Hindlimb muscle (tissue), 1 donor: ENCODE measurements at regions not wholly inside any gene's neighbourhood (a gene's known extent, or its start where the extent isn't known, plus 50 kb on each side); places are given as distances from the start of the nearest gene placed in this dataset.
"Not testable (repeated sequence)": the region's sequence is repeated elsewhere in the genome, so short reads cannot be mapped to it uniquely, and the experiment has no call there.

Source experiments
- DNase-seq: peaks from one replicate; pipeline ENCODE4 v3.0.0-alpha.2; 2013

DNA sequence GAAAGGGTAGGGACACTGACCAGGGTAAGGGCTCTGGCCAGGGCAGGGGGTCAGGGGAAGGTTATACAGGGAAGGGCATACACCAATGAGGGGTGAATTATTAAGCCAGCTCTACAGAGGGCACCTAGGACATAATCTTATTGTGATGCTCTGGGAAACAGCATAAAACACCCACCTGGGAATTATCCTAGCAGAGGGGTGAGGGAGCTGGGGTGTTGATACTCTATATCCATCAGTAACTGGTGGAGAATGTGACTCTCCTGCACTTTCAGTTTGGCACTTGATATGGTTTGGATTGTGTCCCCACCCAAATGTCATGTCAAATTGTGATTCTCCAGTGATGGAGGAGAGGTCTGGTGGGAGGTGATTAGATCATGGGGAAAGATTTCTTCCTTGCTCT is 291.2 kb downstream of the ASMT start:
- DNase-seq: no peak

DNA sequence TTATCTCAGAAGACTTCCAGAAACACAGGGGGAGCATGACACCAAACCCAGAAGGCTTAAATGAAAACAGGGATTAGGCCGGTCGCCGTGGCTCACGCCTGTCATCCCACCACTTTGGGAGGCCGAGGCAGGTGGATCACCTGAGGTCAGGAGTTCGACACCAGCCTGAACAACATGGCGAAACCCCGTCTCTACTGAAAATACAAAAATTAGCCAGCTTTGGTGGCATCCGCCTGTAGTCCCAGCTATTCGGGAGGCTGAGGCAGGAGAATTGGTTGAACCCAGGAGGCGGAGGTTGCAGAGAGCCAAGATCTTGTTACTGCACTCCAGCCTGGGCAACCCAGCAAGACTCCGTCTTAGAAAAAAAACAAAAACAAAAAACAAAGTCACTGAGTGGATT is 294.1 kb downstream of the ASMT start:
- not testable (repeated sequence) for DNase-seq

GRCh38 chrX:1909419-1910206 is 294.8 kb downstream of the ASMT start:
- DNase-seq: no peak

DNA sequence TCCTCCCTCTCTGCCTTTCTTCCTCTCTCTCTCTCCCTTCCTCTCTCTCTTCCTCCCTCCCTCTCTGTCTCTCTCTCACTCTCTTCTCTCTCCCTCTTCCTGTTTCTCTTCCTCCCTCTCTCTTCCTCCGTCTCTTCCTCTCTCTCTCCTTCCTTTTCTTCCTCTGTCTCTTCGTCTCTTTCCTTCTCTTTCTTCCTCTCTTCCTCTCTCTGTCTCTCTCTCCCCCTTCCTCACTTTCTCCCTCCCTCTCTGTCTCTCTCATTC is 295.3 kb downstream of the ASMT start:
- no peak for DNase-seq

DNA sequence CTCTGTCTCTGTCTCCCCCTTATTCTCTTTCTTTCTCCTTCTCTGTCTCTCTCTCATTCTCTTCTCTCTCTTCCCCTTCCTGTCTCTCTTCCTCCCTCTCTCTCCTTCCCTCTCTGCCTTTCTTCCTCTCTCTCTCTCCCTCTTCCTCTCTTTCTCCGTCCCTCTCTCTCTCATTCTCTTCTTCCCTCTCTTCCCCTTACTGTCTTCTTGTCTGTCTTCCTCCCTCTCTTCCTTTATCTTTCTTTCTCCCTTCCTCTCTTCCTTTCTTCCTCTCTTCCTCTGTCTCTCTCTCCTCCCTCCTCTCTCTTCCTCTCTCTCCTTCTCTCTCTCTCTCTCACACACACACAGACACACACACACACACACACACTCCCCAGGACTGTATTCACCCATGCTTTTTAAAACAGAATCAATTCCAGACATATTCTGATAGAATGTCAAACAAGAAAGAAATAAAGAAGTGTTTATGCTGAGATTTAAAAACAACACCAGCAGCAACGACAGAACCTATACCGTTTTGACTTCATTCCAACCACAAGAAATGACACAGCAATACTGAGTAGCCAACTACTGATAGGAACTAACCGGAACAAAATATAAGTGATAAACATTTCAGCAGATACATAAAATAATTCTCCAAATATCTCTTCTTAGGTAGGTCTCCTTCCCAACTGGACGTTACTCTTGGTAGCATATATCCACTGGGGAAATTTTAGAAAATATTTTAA is 296.7 kb downstream of the ASMT start:
- no peak for DNase-seq

DNA sequence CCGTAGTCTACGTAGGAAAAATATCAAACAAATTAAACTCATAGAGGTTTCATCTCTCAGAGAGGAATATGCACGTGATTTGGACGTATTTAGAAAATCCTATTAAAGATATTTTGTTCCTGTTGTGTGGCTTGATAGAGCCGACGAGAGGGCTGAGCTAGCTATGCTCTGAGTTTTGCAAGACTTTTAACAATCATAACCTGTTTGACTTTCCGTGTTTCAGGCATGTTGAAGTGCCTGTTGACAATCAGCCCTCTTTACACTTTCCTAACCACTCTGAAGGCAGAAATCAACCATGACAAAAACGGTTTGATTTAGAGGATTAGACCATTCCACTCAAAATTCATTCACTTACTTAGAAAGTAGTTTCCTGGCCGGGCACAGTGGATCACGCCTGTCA is 297.3 kb downstream of the ASMT start:
- DNase-seq: no peak

DNA sequence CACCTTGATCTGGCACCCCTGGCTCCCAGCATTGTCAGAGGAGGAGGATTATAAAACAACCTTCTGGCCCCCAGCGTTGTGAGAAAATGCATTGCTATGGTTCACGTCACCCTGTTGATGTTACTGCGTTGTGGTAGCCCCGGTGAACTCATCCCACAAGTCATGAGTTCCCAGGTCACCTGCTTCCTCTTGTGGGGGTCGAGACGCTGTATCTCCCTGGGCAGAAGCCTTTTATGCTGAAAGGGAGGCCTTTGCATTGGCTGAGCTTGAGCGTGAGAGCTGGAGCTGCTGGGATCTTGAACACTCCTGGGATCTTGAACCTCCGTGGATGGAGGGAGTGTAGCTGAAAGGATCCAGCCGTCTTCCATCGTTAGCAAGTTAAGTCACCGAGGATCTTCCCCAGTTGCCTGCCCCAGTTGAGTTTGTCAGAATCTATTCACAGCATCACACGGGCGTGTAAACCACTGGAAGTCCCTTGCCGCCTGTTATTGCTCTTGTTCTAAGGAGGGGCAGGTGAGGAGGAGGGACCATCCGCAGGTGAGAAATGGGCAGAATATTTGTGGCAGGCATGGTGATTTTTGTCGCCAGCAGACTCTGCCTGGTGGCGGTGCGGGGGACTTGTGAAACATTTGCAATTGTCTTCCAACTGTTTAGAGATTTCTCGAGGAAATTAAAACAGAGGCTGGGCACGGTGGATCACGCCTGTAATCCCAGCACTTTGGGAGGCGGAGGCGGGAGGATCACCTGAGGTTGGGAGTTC is 299.9 kb downstream of the ASMT start:
- no peak for DNase-seq

- no peak for DNase-seq
These were observed 303.9 kb downstream of the ASMT start for GRCh38 chrX:1918780-1919179.

DNA sequence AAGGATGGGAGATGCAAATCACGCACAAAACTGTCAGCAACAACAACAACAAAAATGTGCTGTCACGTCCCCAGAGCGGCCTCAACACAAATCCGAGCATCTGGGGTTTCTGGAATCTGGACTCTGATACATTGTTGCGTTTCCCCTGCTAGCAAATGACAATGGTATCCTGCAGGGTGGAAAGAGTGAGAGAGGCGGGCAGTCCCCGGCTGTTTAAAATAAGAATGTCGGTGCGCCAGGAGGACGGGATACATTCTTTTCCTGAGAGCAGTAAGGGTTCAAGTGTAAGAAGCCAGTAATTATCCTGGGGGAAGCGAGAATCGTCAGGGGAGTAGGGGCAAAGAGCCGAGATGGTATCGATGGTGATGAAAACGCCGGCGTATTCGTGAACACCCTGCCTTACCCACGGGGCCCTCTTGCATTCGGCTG is 310.2 kb downstream of the ASMT start:
- no peak for DNase-seq

GRCh38 chrX:1928805-1929204 is 313.9 kb downstream of the ASMT start:
- DNase-seq: no peak

DNA sequence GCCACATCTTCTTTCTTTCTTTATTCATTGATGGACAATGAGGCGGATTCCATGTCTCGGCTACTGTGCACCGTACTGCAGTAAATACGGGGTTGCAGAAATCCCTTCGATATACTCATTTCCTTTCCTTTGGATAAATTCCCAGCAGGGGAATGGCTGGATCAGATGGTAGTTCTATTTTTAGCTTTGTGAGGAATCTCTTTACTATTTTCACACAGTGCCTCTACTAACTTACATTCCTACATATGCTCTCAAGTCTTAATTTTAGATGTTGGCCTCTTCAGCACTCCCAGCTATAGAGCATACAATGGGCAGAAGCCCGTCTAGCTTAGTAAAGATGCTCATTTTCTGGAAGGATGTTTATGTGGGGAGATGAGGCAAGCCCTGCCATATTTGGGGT is 317.4 kb downstream of the ASMT start:
- no peak for DNase-seq

DNA sequence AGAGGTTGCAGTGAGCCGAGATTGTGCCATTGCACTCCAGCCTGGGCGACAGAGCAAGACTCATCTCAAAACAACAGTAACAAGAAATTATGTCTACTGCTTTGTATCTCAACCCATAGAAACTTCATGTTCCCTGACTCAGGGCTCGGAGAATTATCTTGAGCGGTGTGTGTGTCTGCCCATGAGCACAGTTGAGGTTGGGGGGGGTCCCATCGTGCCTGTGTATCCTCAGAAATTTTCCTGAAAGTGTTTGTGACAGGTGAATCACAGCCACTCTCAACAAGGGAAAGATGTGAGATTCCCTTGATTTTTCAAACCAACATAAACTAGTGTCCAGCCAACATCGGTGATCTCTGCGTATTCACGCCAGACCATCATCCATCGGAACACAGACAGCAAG is 319.1 kb downstream of the ASMT start:
- DNase-seq: no peak

DNA sequence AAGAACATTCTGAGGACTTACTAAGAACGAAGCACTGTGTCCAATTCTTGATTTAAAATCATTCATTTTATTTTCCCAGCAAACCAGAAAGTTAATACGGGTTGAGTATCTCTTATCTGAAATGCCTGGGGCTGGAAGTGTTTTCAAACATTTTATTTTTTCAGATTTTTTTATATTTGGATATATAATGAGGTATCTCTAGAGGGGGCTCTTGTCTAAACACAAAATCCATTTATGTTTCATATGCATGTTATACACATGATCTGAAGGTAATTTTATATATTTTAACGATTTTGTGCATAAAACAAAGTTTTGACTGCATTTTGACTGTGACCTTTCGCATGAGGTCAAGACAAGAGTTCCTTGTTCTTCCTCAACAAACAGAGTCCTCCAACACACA is 320.9 kb downstream of the ASMT start:
- no peak for DNase-seq

DNA sequence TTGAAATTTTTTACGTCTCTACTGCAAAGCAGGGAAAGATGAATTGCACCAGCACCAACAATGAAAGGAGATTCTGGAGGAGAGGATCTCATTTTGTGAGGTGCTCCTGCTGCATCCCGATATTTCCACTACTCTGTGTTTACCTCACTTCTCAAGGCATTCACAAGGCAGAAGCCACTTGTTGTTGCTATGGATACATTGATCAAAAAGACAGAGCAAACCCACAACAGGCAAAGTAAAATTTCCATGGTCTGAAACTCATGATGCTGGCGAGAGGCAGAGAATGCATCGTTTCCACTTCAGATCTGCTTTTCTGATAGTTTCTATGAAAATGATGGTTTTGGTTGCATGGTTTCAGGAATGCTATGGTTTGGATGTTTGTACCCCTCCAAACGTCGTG is 323.3 kb downstream of the ASMT start:
- no peak for DNase-seq

GRCh38 chrX:1941321-1941720 is 326.5 kb downstream of the ASMT start:
- DNase-seq: no peak

- DNase-seq: no peak
These were observed 331.0 kb downstream of the ASMT start for GRCh38 chrX:1945879-1946278.

- DNase-seq: no peak
These were observed 332.1 kb downstream of the ASMT start for GRCh38 chrX:1946974-1947373.
